Heart right ventricle (tissue), 16 donors: ENCODE measurements at regions not wholly inside any gene's neighbourhood (a gene's known extent, or its start where the extent isn't known, plus 50 kb on each side); places are given as distances from the start of the nearest gene placed in this dataset.

Source experiments
- ATAC-seq, 8 donors: fragments of 200-7000 bp; cut with Tn5 transposase; one replicate each; pipeline ENCODE4 v1.9.1; 2020; ENCODE audit warnings: mild to moderate bottlenecking in 8 of 8, moderate library complexity in 8 of 8, moderate number of reproducible peaks in 1 of 8
- DNase-seq, 2 donors: peaks; one replicate each; pipeline ENCODE4 v3.0.0-alpha.2; 2020
- H3K27ac ChIP-seq, 10 donors: fragments of 200-600 bp; sonication (generic) in 2 of 10; one replicate each; pipeline versions ENCODE4 v1.5.0 to v1.8.0; 2020 to 2022; ENCODE audit warnings: mild to moderate bottlenecking in 3 of 10
- H3K27me3 ChIP-seq, 7 donors: fragments of 200-600 bp; one replicate each; pipeline ENCODE4 v1.8.0; 2021 to 2022; ENCODE audit warnings: mild to moderate bottlenecking in 2 of 7
- H3K36me3 ChIP-seq, 9 donors: fragments of 200-600 bp; sonication (generic) in 1 of 9; one replicate each; pipeline versions ENCODE4 v1.5.0 to v1.8.0; 2020 to 2022; ENCODE audit warnings: mild to moderate bottlenecking in 2 of 9
- H3K4me1 ChIP-seq, 9 donors: fragments of 200-600 bp; sonication (generic) in 1 of 9; one replicate each; pipeline versions ENCODE4 v1.5.0 to v1.8.0; 2020 to 2022; ENCODE audit warnings: mild to moderate bottlenecking in 4 of 9
- H3K4me3 ChIP-seq, 10 donors: fragments of 200-600 bp; sonication (generic) in 2 of 10; one replicate each; pipeline versions ENCODE4 v1.5.0 to v1.8.0; 2020 to 2022; ENCODE audit warnings: mild to moderate bottlenecking in 7 of 10, moderate library complexity in 2 of 10
- H3K9me3 ChIP-seq, 11 donors: fragments of 200-600 bp in 10 of 11; sonication (generic) in 2 of 11; one replicate each; pipeline versions ENCODE4 v1.5.0 to v1.8.0; 2013 to 2022; ENCODE audit warnings: mild to moderate bottlenecking in 2 of 11, control low read depth in 1 of 11, moderate library complexity in 1 of 11
- WGBS, 2 donors: extraction: QIAGEN DNeasy Blood & Tissue Kit; methylation state at CpG; one replicate each; pipeline ENCODE4 v1.1.7; 2013; ENCODE audit warnings: inconsistent platforms in 1 of 2; 5-methylcytosine and 5-hydroxymethylcytosine counted together
- intact Hi-C, 10 donors: fragments of 100-400 bp; cut with DNase I; formaldehyde crosslinking; loops; one replicate each; pipeline versions ENCODE4 v1.11.1 to v1.14.2; 2022
- TF ChIP-seq, protein P1 (sequence below), 9 donors: fragments of 200-600 bp; sonication (generic) in 2 of 9; IDR thresholded peaks; one replicate each; pipeline versions ENCODE4 v1.5.0 to v1.8.0; 2021 to 2022; ENCODE audit warnings: antibody characterized with exemption in 9 of 9, mild to moderate bottlenecking in 5 of 9, moderate library complexity in 1 of 9
- donor health status: Arrhythmogenic right ventricular cardiomyopathy.
- donor health status: ischemic (EF 13 %, LVEDD 7.1; RV severe dilation, severe dysfunction).
- donor health status: healthy with polysubstance abuse.
- donor health status: DM: no; HTN: yes; CAD: no.
- donor health status: DM: no; HTN: no; CAD: no.
- donor health status: ischemic (EF 25% LVEDD 6.9; RV normal size, moderate dysfunction).
- donor health status: ischemic (EF 25% LVEDD 5.7; RV mildly dilated, moderate dysfunction).
- donor health status: healthy.
- donor health status: DM: yes; HTN: yes; CAD: no.
- donor health status: Ischemic cardiomyopathy.
- donor health status: ischemic (EF 35%, LVEDD 5.7; RV mildly dilated, moderate dysfunction).
- donor health status: nonischemic (EF 11% LVEDD 7.7; RV severe dilation, severe dysfunction).
- donor health status: DM: yes; HTN: yes; CAD: no.
- donor health status: PGD.
- donor health status: ischemic (EF 29% LVEDD 5.4; RV normal size, mild dysfunction).
- donor health status: nonischemic (EF 23%, LVEDD 6.1; RV moderate dilation, normal function).

DNA sequence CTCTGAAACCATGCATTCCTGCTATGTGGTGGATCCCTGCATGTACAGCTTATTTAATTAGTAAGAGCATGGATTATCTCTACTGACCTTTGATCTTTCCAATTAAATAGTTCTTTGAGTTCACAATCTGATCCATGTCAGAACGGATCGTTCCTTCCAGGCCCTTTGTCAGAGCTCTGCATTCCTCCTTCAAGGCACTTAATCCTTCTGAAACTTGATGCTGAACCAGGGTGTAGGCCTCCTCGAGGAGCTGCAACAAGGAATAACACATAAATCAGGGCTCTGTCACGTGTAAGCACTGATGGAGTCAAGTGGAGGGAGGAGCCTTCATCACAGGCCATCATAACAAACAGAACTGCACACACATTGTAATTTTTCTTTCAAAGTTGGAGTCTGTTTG is 68.4 kb upstream of the EDEM3 start:
- 63 to 66% methylated on average over 4 of the region's 4 CpGs for WGBS, 2 donors
- Histone ChIP-seq H3K36me3 (peaks cover 0 to 64% (median 21%) of the 10 kb centered on the region in 9 donors), H3K27me3 (no peaks in the 10 kb centered on the region), H3K27ac (peak overlapping the region in 3 of 10 donors; percentile 18 to 29 (median 22)), H3K4me1 (peaks cover 6 to 81% (median 63%) of the 10 kb centered on the region in 9 donors), H3K4me3 (no peak overlapping the region), H3K9me3 (no peaks in the 10 kb centered on the region)
- TF ChIP-seq, protein P1, sequence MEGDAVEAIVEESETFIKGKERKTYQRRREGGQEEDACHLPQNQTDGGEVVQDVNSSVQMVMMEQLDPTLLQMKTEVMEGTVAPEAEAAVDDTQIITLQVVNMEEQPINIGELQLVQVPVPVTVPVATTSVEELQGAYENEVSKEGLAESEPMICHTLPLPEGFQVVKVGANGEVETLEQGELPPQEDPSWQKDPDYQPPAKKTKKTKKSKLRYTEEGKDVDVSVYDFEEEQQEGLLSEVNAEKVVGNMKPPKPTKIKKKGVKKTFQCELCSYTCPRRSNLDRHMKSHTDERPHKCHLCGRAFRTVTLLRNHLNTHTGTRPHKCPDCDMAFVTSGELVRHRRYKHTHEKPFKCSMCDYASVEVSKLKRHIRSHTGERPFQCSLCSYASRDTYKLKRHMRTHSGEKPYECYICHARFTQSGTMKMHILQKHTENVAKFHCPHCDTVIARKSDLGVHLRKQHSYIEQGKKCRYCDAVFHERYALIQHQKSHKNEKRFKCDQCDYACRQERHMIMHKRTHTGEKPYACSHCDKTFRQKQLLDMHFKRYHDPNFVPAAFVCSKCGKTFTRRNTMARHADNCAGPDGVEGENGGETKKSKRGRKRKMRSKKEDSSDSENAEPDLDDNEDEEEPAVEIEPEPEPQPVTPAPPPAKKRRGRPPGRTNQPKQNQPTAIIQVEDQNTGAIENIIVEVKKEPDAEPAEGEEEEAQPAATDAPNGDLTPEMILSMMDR (IDR thresholded peaks at IDR 0.05) = no peak
- ATAC-seq = no peak
- no peak for DNase-seq
- intact Hi-C loops = no loop called here

DNA sequence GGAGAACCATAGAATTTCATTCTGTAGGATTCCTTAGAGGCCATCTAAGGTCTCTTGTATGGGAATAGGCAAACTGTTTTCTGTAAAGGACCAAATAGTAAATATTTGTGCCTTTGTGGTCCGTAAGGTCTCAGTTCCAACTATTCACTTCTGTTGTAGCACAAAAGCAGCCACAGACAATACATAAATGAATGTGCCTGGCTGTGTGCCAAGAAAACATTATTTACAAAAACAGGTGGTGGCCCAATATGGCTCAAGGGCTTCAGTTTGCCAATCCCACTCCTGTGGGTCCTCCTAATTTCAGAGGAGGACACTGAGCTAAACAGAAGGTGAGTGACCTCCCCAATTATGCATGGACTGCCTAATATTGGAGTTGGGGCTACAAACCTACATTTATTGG is 67.6 kb upstream of the EDEM3 start:
- Histone ChIP-seq H3K36me3 (peaks cover 0 to 72% (median 28%) of the 10 kb centered on the region in 9 donors), H3K27me3 (no peaks in the 10 kb centered on the region), H3K4me3 (no peak overlapping the region), H3K9me3 (no peaks in the 10 kb centered on the region), H3K4me1 (peaks cover 2 to 73% (median 55%) of the 10 kb centered on the region in 9 donors), H3K27ac (peak overlapping the region in 5 of 10 donors; percentile 18 to 47 (median 22))
- ATAC-seq (no peak), DNase-seq (no peak)
- TF ChIP-seq, protein P1 (IDR thresholded peaks at IDR 0.05) = no peak
- intact Hi-C loops = no loop called here
- WGBS, 2 donors = 67 to 71% methylated on average over 1 of the region's 1 CpG

DNA sequence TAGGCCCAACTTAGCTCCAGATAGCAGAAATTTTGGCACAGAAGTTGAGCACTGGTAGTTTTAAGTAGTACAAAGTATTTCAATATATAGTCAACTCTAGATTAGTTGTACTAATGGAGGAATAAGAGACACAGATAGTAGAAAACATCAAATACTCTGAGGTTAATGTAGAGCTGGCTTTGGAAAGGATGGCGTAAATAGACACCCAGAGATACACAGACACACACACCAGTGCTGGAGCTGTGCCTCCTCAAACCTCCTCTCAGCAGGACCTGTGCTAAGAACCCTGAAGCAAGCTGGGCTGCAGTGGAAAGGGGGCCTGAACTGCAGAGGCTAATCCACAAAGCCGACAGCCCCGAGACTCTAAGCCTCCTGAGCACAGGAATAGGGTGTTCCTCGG is 67.0 kb upstream of the EDEM3 start:
- Histone ChIP-seq H3K27ac (peak overlapping the region in 5 of 10 donors; percentile 18 to 47 (median 22)), H3K9me3 (no peaks in the 10 kb centered on the region), H3K4me1 (peaks cover 0 to 66% (median 49%) of the 10 kb centered on the region in 9 donors), H3K27me3 (no peaks in the 10 kb centered on the region), H3K36me3 (peaks cover 0 to 78% (median 33%) of the 10 kb centered on the region in 9 donors), H3K4me3 (no peak overlapping the region)
- TF ChIP-seq, protein P1 (IDR thresholded peaks at IDR 0.05) = no peak
- WGBS, 2 donors = 69 to 75% methylated on average over 4 of the region's 4 CpGs
- intact Hi-C loops = no loop called here
- DNase-seq (no peak), ATAC-seq (peak in 4 of 8 donors; percentile 21 to 69 (median 49))

DNA sequence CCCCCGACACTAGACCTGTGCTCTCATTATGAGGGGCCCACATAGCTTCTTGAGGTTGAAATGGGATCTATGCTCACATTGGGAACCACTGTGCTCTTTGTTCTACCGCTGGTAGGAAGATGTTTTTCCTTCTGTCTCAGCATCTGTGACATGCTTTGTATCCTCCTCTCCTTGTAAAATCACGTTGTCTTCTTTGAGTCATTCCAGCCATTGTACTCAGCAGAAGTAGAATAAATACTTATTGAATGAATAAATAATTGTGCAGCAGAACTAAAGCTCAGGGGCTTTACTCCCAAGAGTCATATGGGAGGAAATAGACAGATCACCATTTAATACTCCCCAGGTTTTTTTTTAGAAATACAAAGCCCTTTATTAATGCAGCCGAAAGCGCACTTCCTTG is 66.3 kb upstream of the EDEM3 start:
- H3K4me1 ChIP-seq = peaks cover 0 to 59% (median 42%) of the 10 kb centered on the region in 9 donors

More for the DNA sequence above, 66.3 kb upstream of the EDEM3 start:
- no peak for DNase-seq
- intact Hi-C loops = no loop called here
- Histone ChIP-seq H3K4me3 (no peak overlapping the region), H3K27ac (peak overlapping the region in 4 of 10 donors; percentile 19 to 32 (median 22)), H3K27me3 (no peaks in the 10 kb centered on the region), H3K36me3 (peaks cover 0 to 84% (median 38%) of the 10 kb centered on the region in 9 donors), H3K9me3 (no peaks in the 10 kb centered on the region)
- 64 to 65% methylated on average over 5 of the region's 5 CpGs for WGBS, 2 donors
- TF ChIP-seq, protein P1 (IDR thresholded peaks at IDR 0.05) = no peak
- ATAC-seq = peak in 1 of 8 donors; percentile 18
